Glutamatergic neuron (in vitro differentiated cells): ENCODE measurements at regions not wholly inside any gene's neighbourhood (a gene's known extent, or its start where the extent isn't known, plus 50 kb on each side); places are given as distances from the start of the nearest gene placed in this dataset.
"Not testable (repeated sequence)": the region's sequence is repeated elsewhere in the genome, so short reads cannot be mapped to it uniquely, and the experiment has no call there.

Source experiments
- DNase-seq: peaks from one replicate; pipeline ENCODE4 v3.0.0; 2022
- H3K27ac Mint-ChIP-seq: one replicate; pipeline ENCODE4 v1.8.0; 2020; ENCODE audit warnings: mild to moderate bottlenecking, mixed read lengths, inconsistent platforms; ENCODE audit not compliant: unreplicated experiment
- H3K27me3 Mint-ChIP-seq: one replicate; pipeline ENCODE4 v1.8.0; 2020; ENCODE audit warnings: mild to moderate bottlenecking, moderate library complexity, mixed read lengths, inconsistent platforms; ENCODE audit not compliant: unreplicated experiment
- H3K36me3 Mint-ChIP-seq: one replicate; pipeline ENCODE4 v1.8.0; 2020; ENCODE audit warnings: mild to moderate bottlenecking, mixed read lengths, inconsistent platforms; ENCODE audit not compliant: unreplicated experiment
- H3K4me1 Mint-ChIP-seq: one replicate; pipeline ENCODE4 v1.8.0; 2020; ENCODE audit warnings: mild to moderate bottlenecking, low read depth, mixed read lengths, inconsistent platforms; ENCODE audit not compliant: unreplicated experiment
- H3K4me3 Mint-ChIP-seq: one replicate; pipeline ENCODE4 v1.8.0; 2020; ENCODE audit warnings: mild to moderate bottlenecking, mixed read lengths, inconsistent platforms; ENCODE audit not compliant: unreplicated experiment
- H3K9me3 Mint-ChIP-seq: one replicate; pipeline ENCODE4 v1.8.0; 2020; ENCODE audit warnings: mild to moderate bottlenecking, moderate library complexity, mixed read lengths, inconsistent platforms; ENCODE audit not compliant: unreplicated experiment
- CTCF ChIP-seq: fragments of 200-600 bp; sonication (generic); IDR thresholded peaks from one replicate; pipeline ENCODE4 v1.5.0; 2021; ENCODE audit not compliant: partially characterized antibody, unreplicated experiment

DNA sequence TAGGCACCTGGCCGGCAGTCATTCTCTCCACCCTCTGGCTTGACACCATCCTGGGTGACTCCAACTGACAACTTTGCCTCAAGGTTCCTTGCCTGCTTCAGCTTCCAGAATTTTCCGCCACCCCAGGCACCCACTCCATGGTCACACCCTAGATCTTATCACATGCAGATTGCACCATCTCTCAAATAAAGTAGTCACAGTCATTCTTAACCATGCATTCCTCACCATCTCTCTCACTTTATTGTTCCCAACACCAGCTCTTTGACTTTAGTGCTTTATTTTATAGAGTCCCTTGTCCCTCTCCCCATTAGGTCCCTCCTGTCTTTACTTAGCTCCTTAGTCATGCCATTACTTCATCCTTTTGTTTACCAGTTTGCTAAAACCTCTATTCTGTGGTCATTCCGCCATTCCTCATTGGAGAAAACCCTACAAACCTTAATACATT, 351.7 kb downstream of the SPRY2 start:
- TF ChIP-seq CTCF = no peak
- Mint-ChIP-seq H3K27ac (no peak overlapping the region), H3K4me3 (no peak overlapping the region), H3K4me1 (no peaks in the 10 kb centered on the region), H3K27me3 (no peaks in the 10 kb centered on the region), H3K9me3 (no peaks in the 10 kb centered on the region), H3K36me3 (peaks cover 4% of the 10 kb centered on the region)
- DNase-seq = no peak

DNA sequence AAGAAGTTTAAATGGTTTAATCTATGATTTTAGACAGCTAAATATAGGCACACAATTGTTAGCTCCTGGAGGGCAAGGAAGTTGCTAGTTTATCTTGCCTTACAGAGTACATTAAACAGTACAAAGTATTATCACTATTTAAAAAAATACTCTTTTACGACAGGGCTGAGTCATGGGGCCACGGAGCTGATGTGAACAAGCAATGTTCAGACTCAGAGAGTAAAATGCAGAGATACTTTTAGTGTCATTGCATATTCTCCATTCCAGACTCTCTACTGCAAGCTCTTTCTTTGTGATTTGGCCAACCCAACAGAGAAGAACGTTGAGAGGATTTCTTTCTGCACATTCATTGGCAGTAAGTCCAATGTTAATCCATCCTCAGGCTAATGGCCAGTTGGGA, 352.4 kb downstream of the SPRY2 start:
- no peaks in the 10 kb centered on the region for H3K4me1 Mint-ChIP-seq
- DNase-seq = no peak
- no peak for TF ChIP-seq CTCF
- no peaks in the 10 kb centered on the region for H3K9me3 Mint-ChIP-seq
- H3K27ac Mint-ChIP-seq = no peak overlapping the region
- H3K36me3 Mint-ChIP-seq = peaks cover 4% of the 10 kb centered on the region
- H3K4me3 Mint-ChIP-seq = no peak overlapping the region
- no peaks in the 10 kb centered on the region for H3K27me3 Mint-ChIP-seq

DNA sequence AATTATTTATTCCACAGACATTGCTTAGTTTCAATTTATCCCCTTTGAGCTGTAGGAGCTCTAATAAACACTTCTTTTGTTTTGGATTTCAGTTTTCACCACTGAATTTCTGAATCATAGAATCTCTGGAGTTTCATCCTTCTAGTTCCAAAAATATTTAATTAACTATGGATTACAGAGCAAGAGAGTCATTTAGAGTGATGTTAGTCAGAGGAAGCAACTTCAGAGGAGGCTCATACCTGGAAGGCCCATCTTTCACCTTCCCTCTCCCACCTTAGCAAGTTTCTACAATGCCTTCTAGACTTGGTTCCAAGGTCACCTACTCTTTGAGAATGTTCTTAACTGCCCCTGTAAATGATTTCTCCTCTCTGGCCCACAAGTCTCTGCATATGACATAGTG, 353.2 kb downstream of the SPRY2 start:
- H3K27me3 Mint-ChIP-seq = no peaks in the 10 kb centered on the region
- no peak overlapping the region for H3K27ac Mint-ChIP-seq
- TF ChIP-seq CTCF = no peak
- DNase-seq = no peak
- no peaks in the 10 kb centered on the region for H3K9me3 Mint-ChIP-seq
- peaks cover 4% of the 10 kb centered on the region for H3K36me3 Mint-ChIP-seq
- no peak overlapping the region for H3K4me3 Mint-ChIP-seq
- H3K4me1 Mint-ChIP-seq = no peaks in the 10 kb centered on the region

DNA sequence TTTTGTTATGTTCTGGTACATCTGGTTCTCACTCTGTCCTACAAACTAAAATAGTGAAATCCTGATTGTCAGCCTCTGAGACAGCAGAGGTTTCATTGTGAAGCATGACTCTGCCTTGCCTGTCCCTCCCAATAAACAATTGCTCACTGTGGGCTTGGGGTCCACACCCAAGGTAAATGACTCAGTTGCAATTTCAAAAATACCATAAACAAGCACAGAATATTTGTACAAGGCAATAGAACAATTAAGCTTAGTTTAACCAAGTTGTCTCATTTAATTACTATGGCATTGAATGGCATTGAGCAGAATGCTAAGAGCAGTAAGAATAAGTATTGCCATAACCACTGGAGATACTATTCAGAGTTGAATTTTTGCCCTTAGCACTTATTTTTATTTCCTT, 353.6 kb downstream of the SPRY2 start:
- no peaks in the 10 kb centered on the region for H3K9me3 Mint-ChIP-seq
- no peaks in the 10 kb centered on the region for H3K4me1 Mint-ChIP-seq
- no peak for DNase-seq
- no peaks in the 10 kb centered on the region for H3K27me3 Mint-ChIP-seq
- no peak overlapping the region for H3K4me3 Mint-ChIP-seq
- H3K27ac Mint-ChIP-seq = no peak overlapping the region
- TF ChIP-seq CTCF = no peak
- peaks cover 4% of the 10 kb centered on the region for H3K36me3 Mint-ChIP-seq

- H3K36me3 Mint-ChIP-seq = peaks cover 4% of the 10 kb centered on the region
- H3K4me3 Mint-ChIP-seq = no peak overlapping the region
- H3K27ac Mint-ChIP-seq = no peak overlapping the region
- DNase-seq = no peak
- no peaks in the 10 kb centered on the region for H3K4me1 Mint-ChIP-seq
- TF ChIP-seq CTCF = no peak
- no peaks in the 10 kb centered on the region for H3K27me3 Mint-ChIP-seq
- H3K9me3 Mint-ChIP-seq = no peaks in the 10 kb centered on the region
These were observed 354.0 kb downstream of the SPRY2 start for GRCh38 chr13:79986890-79987289.

DNA sequence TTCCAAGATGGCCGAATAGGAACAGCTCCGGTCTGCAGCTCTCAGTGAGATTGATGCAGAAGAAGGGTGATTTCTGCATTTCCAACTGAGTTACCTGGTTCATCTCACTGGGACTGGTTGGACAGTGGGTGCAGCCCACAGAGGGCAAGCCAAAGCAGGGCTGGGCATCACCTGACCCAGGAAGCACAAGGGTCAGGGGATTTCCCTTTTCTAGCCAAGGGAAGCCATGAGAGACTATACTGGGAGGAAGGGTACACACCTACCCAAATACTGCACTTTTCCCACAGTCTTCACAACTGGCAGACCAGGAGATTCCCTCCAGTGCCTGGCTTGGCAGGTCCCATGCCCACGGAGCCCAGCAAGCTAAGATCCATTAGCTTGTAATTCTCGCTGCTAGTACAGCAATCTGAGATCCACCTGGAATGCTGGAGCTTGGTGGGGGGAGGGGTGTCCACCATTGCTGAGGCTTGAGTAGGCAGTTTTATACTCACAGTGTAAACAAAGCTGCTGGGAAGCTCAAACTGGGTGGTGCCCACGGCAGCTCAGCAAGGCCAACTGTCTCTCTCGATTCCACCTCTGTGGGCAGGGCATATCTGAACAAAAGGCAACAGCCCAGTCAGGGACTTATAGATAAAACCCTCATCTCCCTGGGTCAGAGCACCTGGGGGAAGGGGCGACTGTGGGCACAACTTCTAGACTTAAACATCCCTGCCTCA, 365.8 kb downstream of the SPRY2 start:
- H3K4me1 Mint-ChIP-seq, H3K27me3 Mint-ChIP-seq, H3K27ac Mint-ChIP-seq, H3K9me3 Mint-ChIP-seq, DNase-seq, H3K4me3 Mint-ChIP-seq: not testable (repeated sequence)
- peaks cover 10% of the 10 kb centered on the region for H3K36me3 Mint-ChIP-seq
